Kidney (tissue), 13 donors: ENCODE measurements at regions not wholly inside any gene's neighbourhood (a gene's known extent, or its start where the extent isn't known, plus 50 kb on each side); places are given as distances from the start of the nearest gene placed in this dataset.

Experiments used
- DNase-seq, 5 donors: peaks; one replicate each; pipeline ENCODE4 v3.0.0-alpha.2; 2013 to 2020
- FAIRE-seq: peaks from 2 replicates; lab custom pipeline; 2012; peaks lifted over from hg19 to GRCh38; lab: Jason Lieb, UNC
- H3K27ac ChIP-seq, 2 donors: one replicate each; pipeline ENCODE4 v1.7.0; 2013; ENCODE audit warnings: low read depth in 2 of 2, low read length in 2 of 2, inconsistent platforms in 1 of 2
- H3K27me3 ChIP-seq: one replicate; pipeline ENCODE4 v1.7.1; 2013; ENCODE audit warnings: low read length, inconsistent platforms; ENCODE audit not compliant: control insufficient read depth, insufficient read depth
- H3K36me3 ChIP-seq, 3 donors: one replicate each; pipeline versions ENCODE4 v1.7.0 to v1.7.1; 2013; ENCODE audit warnings: low read length in 3 of 3, control low read depth in 1 of 3, inconsistent platforms in 1 of 3; ENCODE audit not compliant: insufficient read depth in 3 of 3, control insufficient read depth in 2 of 3
- H3K4me1 ChIP-seq, 3 donors: one replicate each; pipeline versions ENCODE4 v1.7.0 to v1.7.1; 2013; ENCODE audit warnings: low read length in 3 of 3, inconsistent platforms in 1 of 3, low read depth in 1 of 3; ENCODE audit not compliant: control insufficient read depth in 2 of 3, insufficient read depth in 2 of 3
- H3K4me3 ChIP-seq, 3 donors: one replicate each; pipeline versions ENCODE4 v1.7.0 to v1.8.1; 2013; ENCODE audit warnings: low read length in 3 of 3, control low read depth in 1 of 3, inconsistent platforms in 1 of 3
- H3K9ac ChIP-seq, 3 donors: one replicate each; pipeline versions ENCODE4 v1.7.0 to v1.7.1; 2013; ENCODE audit warnings: low read length in 3 of 3, control low read depth in 1 of 3, inconsistent platforms in 1 of 3
- H3K9me3 ChIP-seq, 3 donors: one replicate each; pipeline versions ENCODE4 v1.7.0 to v1.7.1; 2013; ENCODE audit warnings: low read length in 3 of 3, control low read depth in 1 of 3, inconsistent platforms in 1 of 3; ENCODE audit not compliant: control insufficient read depth in 2 of 3, insufficient read depth in 1 of 3
- CTCF ChIP-seq: IDR thresholded peaks from 3 replicates; pipeline ENCODE4 v1.5.1; 2012; ENCODE audit warnings: mild to moderate bottlenecking, moderate library complexity, borderline replicate concordance; ENCODE audit not compliant: insufficient read depth; ENCODE audit errors: extremely low read depth
- intact Hi-C: fragments of 100-400 bp; cut with DNase I; formaldehyde crosslinking; loops from one replicate; pipeline ENCODE4 v1.11.1; 2022
- donor health status: control.
- donor health status: control.
- donor health status: control.
- donor health status: control.
- donor health status: control.
- donor health status: DM: yes; HTN: yes; CAD: no.
- donor health status: Normal renal cell carcinoma (clear cell type).

- Histone ChIP-seq H3K4me3 (no peak overlapping the region), H3K9ac (no peak overlapping the region), H3K27me3 (no peaks in the 10 kb centered on the region), H3K27ac (no peak overlapping the region), H3K36me3 (no peaks in the 10 kb centered on the region), H3K9me3 (no peaks in the 10 kb centered on the region), H3K4me1 (no peaks in the 10 kb centered on the region)
- no peak for DNase-seq
- TF ChIP-seq CTCF, result no peak
- intact Hi-C loops, result no loop called here
- FAIRE-seq, result no peak
Measured at GRCh38 chr16:64397042-64397441, 724.8 kb downstream of the CDH11 start.

- Histone ChIP-seq H3K4me1 (no peaks in the 10 kb centered on the region), H3K9ac (no peak overlapping the region), H3K27me3 (no peaks in the 10 kb centered on the region), H3K4me3 (no peak overlapping the region), H3K36me3 (no peaks in the 10 kb centered on the region), H3K9me3 (no peaks in the 10 kb centered on the region), H3K27ac (no peak overlapping the region)
- TF ChIP-seq CTCF, result no peak
- no peak for DNase-seq
- intact Hi-C loops, result no loop called here
- no peak for FAIRE-seq
Measured at GRCh38 chr16:64394061-64394460, 727.8 kb downstream of the CDH11 start.

- Histone ChIP-seq H3K4me1 (no peaks in the 10 kb centered on the region), H3K9me3 (no peaks in the 10 kb centered on the region), H3K27me3 (no peaks in the 10 kb centered on the region), H3K9ac (no peak overlapping the region), H3K36me3 (no peaks in the 10 kb centered on the region), H3K27ac (no peak overlapping the region), H3K4me3 (no peak overlapping the region)
- no peak for FAIRE-seq
- TF ChIP-seq CTCF, result no peak
- DNase-seq, result no peak
- intact Hi-C loops, result no loop called here
Measured at GRCh38 chr16:64392456-64392855, 729.4 kb downstream of the CDH11 start.

GRCh38 chr16:64391063-64391600 lies 730.7 kb downstream of the CDH11 start:
- DNase-seq, result no peak

More at GRCh38 chr16:64391063-64391600, 730.7 kb downstream of the CDH11 start:
- no peak for FAIRE-seq
- intact Hi-C loops, result no loop called here
- H3K27me3 ChIP-seq, result no peaks in the 10 kb centered on the region
- H3K4me1 ChIP-seq, result no peaks in the 10 kb centered on the region
- H3K9ac ChIP-seq, result no peak overlapping the region
- TF ChIP-seq CTCF, result no peak
- no peak overlapping the region for H3K4me3 ChIP-seq
- H3K9me3 ChIP-seq, result no peaks in the 10 kb centered on the region
- no peaks in the 10 kb centered on the region for H3K36me3 ChIP-seq
- no peak overlapping the region for H3K27ac ChIP-seq
